Peyer's patch (tissue), 4 donors: ENCODE measurements at regions not wholly inside any gene's neighbourhood (a gene's known extent, or its start where the extent isn't known, plus 50 kb on each side); places are given as distances from the start of the nearest gene placed in this dataset.

Experiments used
- CTCF ChIP-seq, 6 experiments: fragments of 450-650 bp in 4 of 6; fragments of 200-600 bp in 2 of 6; sonication (generic) in 1 of 6; IDR thresholded peaks; one replicate each; pipeline ENCODE4 v1.5.1; 2017 to 2019; ENCODE audit warnings: antibody characterized with exemption in 6 of 6, mild to moderate bottlenecking in 3 of 6, moderate library complexity in 1 of 6
- POLR2A ChIP-seq, 2 donors: fragments of 450-650 bp; IDR thresholded peaks; one replicate each; pipeline ENCODE4 v1.5.1; 2017; ENCODE audit warnings: antibody characterized with exemption in 2 of 2, mild to moderate bottlenecking in 2 of 2, moderate library complexity in 2 of 2

- no peak for TF ChIP-seq CTCF (IDR thresholded peaks at IDR 0.05)
- TF ChIP-seq POLR2A (IDR thresholded peaks at IDR 0.05), result no peak
These were observed 930.8 kb downstream of the SLITRK5 start for GRCh38 chr13:88601949-88602348.
